Stimulated activated naive B cell treated with anti-CD40 and anti-IgM and Interleukin-4, amounts not matched to agents 10 μg/mL and 1 μg/mL and 100 μg/mL, for 72 hours (primary cell): ENCODE measurements at regions not wholly inside any gene's neighbourhood (a gene's known extent, or its start where the extent isn't known, plus 50 kb on each side); places are given as distances from the start of the nearest gene placed in this dataset.

ENCODE experiments used
- ATAC-seq, 2 donors: fragments of 150-1000 bp; cut with Tn5 transposase; replicated peaks; 2 replicates each; pipeline ENCODE4 v1.10.0; 2021; ENCODE audit warnings: moderate library complexity in 1 of 2
- DNase-seq: peaks from one replicate; pipeline ENCODE4 v3.0.0; 2021
- H3K27ac Mint-ChIP-seq: one replicate; pipeline ENCODE4 v1.8.0; 2022; ENCODE audit warnings: mild to moderate bottlenecking, mixed read lengths
- H3K27me3 Mint-ChIP-seq, 2 donors: one replicate each; pipeline ENCODE4 v1.8.0; 2022; ENCODE audit warnings: mixed read lengths in 2 of 2
- H3K36me3 Mint-ChIP-seq, 2 donors: one replicate each; pipeline ENCODE4 v1.8.0; 2022; ENCODE audit warnings: mixed read lengths in 2 of 2, mild to moderate bottlenecking in 1 of 2
- H3K4me1 Mint-ChIP-seq, 2 donors: one replicate each; pipeline ENCODE4 v1.8.0; 2022; ENCODE audit warnings: mixed read lengths in 2 of 2, mild to moderate bottlenecking in 1 of 2
- H3K4me3 Mint-ChIP-seq, 2 donors: one replicate each; pipeline ENCODE4 v1.8.0; 2022; ENCODE audit warnings: mild to moderate bottlenecking in 2 of 2, mixed read lengths in 2 of 2, moderate library complexity in 1 of 2
- H3K9me3 Mint-ChIP-seq, 2 donors: one replicate each; pipeline ENCODE4 v1.8.0; 2022; ENCODE audit warnings: mixed read lengths in 2 of 2, mild to moderate bottlenecking in 1 of 2

GRCh38 chr3:192001218-192001617, 540.3 kb downstream of the PYDC2 start:
- no peak for ATAC-seq
- H3K27me3 Mint-ChIP-seq, result no peaks in the 10 kb centered on the region
- no peak for DNase-seq
- H3K4me3 Mint-ChIP-seq, result no peak overlapping the region
- H3K27ac Mint-ChIP-seq, result no peak overlapping the region
- H3K4me1 Mint-ChIP-seq, result no peaks in the 10 kb centered on the region
- no peaks in the 10 kb centered on the region for H3K9me3 Mint-ChIP-seq
- no peaks in the 10 kb centered on the region for H3K36me3 Mint-ChIP-seq

- Mint-ChIP-seq H3K27me3 (no peaks in the 10 kb centered on the region), H3K27ac (no peak overlapping the region), H3K9me3 (no peaks in the 10 kb centered on the region), H3K4me3 (no peak overlapping the region), H3K36me3 (no peaks in the 10 kb centered on the region), H3K4me1 (no peaks in the 10 kb centered on the region)
- ATAC-seq (no peak), DNase-seq (no peak)
These were observed 545.0 kb downstream of the PYDC2 start for GRCh38 chr3:192005989-192006388.

- DNase-seq (no peak), ATAC-seq (no peak)
- Mint-ChIP-seq H3K36me3 (no peaks in the 10 kb centered on the region), H3K27me3 (no peaks in the 10 kb centered on the region), H3K4me1 (no peaks in the 10 kb centered on the region), H3K27ac (no peak overlapping the region), H3K4me3 (no peak overlapping the region), H3K9me3 (peaks cover 5% of the 10 kb centered on the region in 2 donors)
These were observed 548.9 kb downstream of the PYDC2 start for GRCh38 chr3:192009903-192010302.

GRCh38 chr3:192010490-192010889, 549.5 kb downstream of the PYDC2 start:
- DNase-seq, result no peak
- Mint-ChIP-seq H3K4me3 (no peak overlapping the region), H3K36me3 (no peaks in the 10 kb centered on the region), H3K4me1 (no peaks in the 10 kb centered on the region), H3K27ac (no peak overlapping the region), H3K9me3 (peaks cover 5% of the 10 kb centered on the region in 2 donors), H3K27me3 (no peaks in the 10 kb centered on the region)
- ATAC-seq, result no peak

- Mint-ChIP-seq H3K36me3 (no peaks in the 10 kb centered on the region), H3K4me3 (no peak overlapping the region), H3K9me3 (peaks cover 5% of the 10 kb centered on the region in 2 donors), H3K27ac (no peak overlapping the region), H3K4me1 (no peaks in the 10 kb centered on the region), H3K27me3 (no peaks in the 10 kb centered on the region)
- ATAC-seq (no peak), DNase-seq (no peak)
These were observed 550.2 kb downstream of the PYDC2 start for GRCh38 chr3:192011137-192011536.

- no peak for ATAC-seq
- Mint-ChIP-seq H3K36me3 (no peaks in the 10 kb centered on the region), H3K9me3 (peaks cover 5 to 6% of the 10 kb centered on the region in 2 donors), H3K27me3 (no peaks in the 10 kb centered on the region), H3K4me3 (no peak overlapping the region), H3K4me1 (no peaks in the 10 kb centered on the region), H3K27ac (no peak overlapping the region)
- DNase-seq, result no peak
These were observed 552.1 kb downstream of the PYDC2 start for GRCh38 chr3:192013110-192013509.

GRCh38 chr3:192022412-192022811, 561.4 kb downstream of the PYDC2 start:
- H3K36me3 Mint-ChIP-seq, result no peaks in the 10 kb centered on the region
- H3K4me1 Mint-ChIP-seq, result no peaks in the 10 kb centered on the region
- no peak overlapping the region for H3K4me3 Mint-ChIP-seq
- ATAC-seq, result no peak
- no peak for DNase-seq
- no peaks in the 10 kb centered on the region for H3K27me3 Mint-ChIP-seq
- H3K9me3 Mint-ChIP-seq, result peaks cover 5 to 8% of the 10 kb centered on the region in 2 donors
- no peak overlapping the region for H3K27ac Mint-ChIP-seq

GRCh38 chr3:192024751-192025150, 563.8 kb downstream of the PYDC2 start:
- Mint-ChIP-seq H3K4me3 (no peak overlapping the region), H3K27me3 (no peaks in the 10 kb centered on the region), H3K4me1 (no peaks in the 10 kb centered on the region), H3K27ac (no peak overlapping the region), H3K9me3 (peaks cover under 1 to 4% of the 10 kb centered on the region in 2 donors), H3K36me3 (no peaks in the 10 kb centered on the region)
- DNase-seq, result no peak
- no peak for ATAC-seq

- H3K27me3 Mint-ChIP-seq, result no peaks in the 10 kb centered on the region
These were observed 565.7 kb downstream of the PYDC2 start for GRCh38 chr3:192026661-192027060.

GRCh38 chr3:192031941-192032340, 571.0 kb downstream of the PYDC2 start:
- no peak overlapping the region for H3K4me3 Mint-ChIP-seq
- H3K9me3 Mint-ChIP-seq, result peaks cover 0 to 3% of the 10 kb centered on the region in 2 donors
- no peaks in the 10 kb centered on the region for H3K4me1 Mint-ChIP-seq
- DNase-seq (no peak), ATAC-seq (no peak)
- H3K36me3 Mint-ChIP-seq, result no peaks in the 10 kb centered on the region
- no peaks in the 10 kb centered on the region for H3K27me3 Mint-ChIP-seq
- no peak overlapping the region for H3K27ac Mint-ChIP-seq

More at GRCh38 chr3:192026661-192027060, 565.7 kb downstream of the PYDC2 start:
- Mint-ChIP-seq H3K9me3 (peaks cover 0 to 4% of the 10 kb centered on the region in 2 donors), H3K36me3 (no peaks in the 10 kb centered on the region), H3K4me1 (no peaks in the 10 kb centered on the region), H3K4me3 (no peak overlapping the region), H3K27ac (no peak overlapping the region)
- no peak for DNase-seq
- no peak for ATAC-seq

- Mint-ChIP-seq H3K36me3 (no peaks in the 10 kb centered on the region), H3K9me3 (peaks cover 0 to 3% of the 10 kb centered on the region in 2 donors), H3K27ac (no peak overlapping the region), H3K4me1 (no peaks in the 10 kb centered on the region), H3K27me3 (no peaks in the 10 kb centered on the region), H3K4me3 (no peak overlapping the region)
- DNase-seq, result no peak
- ATAC-seq, result no peak
These were observed 572.3 kb downstream of the PYDC2 start for GRCh38 chr3:192033246-192033645.

- Mint-ChIP-seq H3K27ac (no peak overlapping the region), H3K4me1 (peaks cover 0 to 3% of the 10 kb centered on the region in 2 donors), H3K36me3 (no peaks in the 10 kb centered on the region), H3K9me3 (peaks cover 0 to 4% of the 10 kb centered on the region in 2 donors), H3K4me3 (no peak overlapping the region), H3K27me3 (no peaks in the 10 kb centered on the region)
- ATAC-seq (no peak), DNase-seq (no peak)
These were observed 577.8 kb downstream of the PYDC2 start for GRCh38 chr3:192038726-192039125.

GRCh38 chr3:192039593-192039992, 578.6 kb downstream of the PYDC2 start:
- DNase-seq, result no peak

GRCh38 chr3:192040282-192041043, 579.5 kb downstream of the PYDC2 start:
- no peaks in the 10 kb centered on the region for H3K27me3 Mint-ChIP-seq
- H3K36me3 Mint-ChIP-seq, result no peaks in the 10 kb centered on the region
- H3K27ac Mint-ChIP-seq, result no peak overlapping the region
- DNase-seq (no peak), ATAC-seq (no peak)
- H3K9me3 Mint-ChIP-seq, result peaks cover 6 to 7% of the 10 kb centered on the region in 2 donors
- H3K4me1 Mint-ChIP-seq, result peaks cover 0 to 3% of the 10 kb centered on the region in 2 donors
- H3K4me3 Mint-ChIP-seq, result no peak overlapping the region

More at GRCh38 chr3:192039593-192039992, 578.6 kb downstream of the PYDC2 start:
- peaks cover 0 to 3% of the 10 kb centered on the region in 2 donors for H3K4me1 Mint-ChIP-seq
- peaks cover 0 to 4% of the 10 kb centered on the region in 2 donors for H3K9me3 Mint-ChIP-seq
- no peaks in the 10 kb centered on the region for H3K36me3 Mint-ChIP-seq
- no peaks in the 10 kb centered on the region for H3K27me3 Mint-ChIP-seq
- no peak overlapping the region for H3K27ac Mint-ChIP-seq
- H3K4me3 Mint-ChIP-seq, result no peak overlapping the region
- no peak for ATAC-seq

- H3K4me1 Mint-ChIP-seq, result peaks cover 0 to 3% of the 10 kb centered on the region in 2 donors
- H3K27me3 Mint-ChIP-seq, result no peaks in the 10 kb centered on the region
- no peak overlapping the region for H3K4me3 Mint-ChIP-seq
- H3K36me3 Mint-ChIP-seq, result no peaks in the 10 kb centered on the region
- H3K9me3 Mint-ChIP-seq, result peaks cover 6 to 7% of the 10 kb centered on the region in 2 donors
- no peak overlapping the region for H3K27ac Mint-ChIP-seq
- DNase-seq (no peak), ATAC-seq (peak; percentile 41 to 79)
These were observed 581.2 kb downstream of the PYDC2 start for GRCh38 chr3:192042116-192042515.
